ENCODE measurements at regions not wholly inside any gene's neighbourhood (a gene's known extent, or its start where the extent isn't known, plus 50 kb on each side); places are given as distances from the start of the nearest gene placed in this dataset.

DNA sequence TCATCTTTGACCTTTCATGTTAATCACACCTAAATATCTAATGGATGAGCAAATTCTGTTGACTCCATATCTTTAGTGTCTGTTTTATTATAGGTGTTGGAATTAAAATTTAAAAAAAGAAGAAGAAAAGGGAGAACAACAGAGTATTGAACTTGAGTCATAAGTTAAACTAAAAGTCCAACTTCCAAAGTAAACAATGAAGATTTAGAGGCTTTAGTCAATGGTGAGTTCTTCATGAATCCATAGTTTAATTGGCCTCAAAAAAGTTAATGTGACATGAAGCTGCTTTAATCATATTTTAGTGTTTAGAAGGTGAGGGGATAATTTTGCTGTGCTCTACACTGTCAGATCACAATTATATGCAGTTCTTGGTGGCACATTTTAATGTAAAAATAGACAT lies 288.2 kb upstream of the RORA start:
- no peak for DNase-seq
- no peaks in the 10 kb centered on the region for H3K36me3 Mint-ChIP-seq (ENCODE audit: insufficient read depth, unreplicated experiment)
- H3K4me3 Mint-ChIP-seq (ENCODE audit: low read depth, unreplicated experiment): no peak overlapping the region
- intact Hi-C loops (cut with micrococcal nuclease; ENCODE audit: unreplicated experiment): no loop called here
- H3K4me1 Mint-ChIP-seq (ENCODE audit: low read depth, unreplicated experiment): no peaks in the 10 kb centered on the region
- TF ChIP-seq, protein P1, sequence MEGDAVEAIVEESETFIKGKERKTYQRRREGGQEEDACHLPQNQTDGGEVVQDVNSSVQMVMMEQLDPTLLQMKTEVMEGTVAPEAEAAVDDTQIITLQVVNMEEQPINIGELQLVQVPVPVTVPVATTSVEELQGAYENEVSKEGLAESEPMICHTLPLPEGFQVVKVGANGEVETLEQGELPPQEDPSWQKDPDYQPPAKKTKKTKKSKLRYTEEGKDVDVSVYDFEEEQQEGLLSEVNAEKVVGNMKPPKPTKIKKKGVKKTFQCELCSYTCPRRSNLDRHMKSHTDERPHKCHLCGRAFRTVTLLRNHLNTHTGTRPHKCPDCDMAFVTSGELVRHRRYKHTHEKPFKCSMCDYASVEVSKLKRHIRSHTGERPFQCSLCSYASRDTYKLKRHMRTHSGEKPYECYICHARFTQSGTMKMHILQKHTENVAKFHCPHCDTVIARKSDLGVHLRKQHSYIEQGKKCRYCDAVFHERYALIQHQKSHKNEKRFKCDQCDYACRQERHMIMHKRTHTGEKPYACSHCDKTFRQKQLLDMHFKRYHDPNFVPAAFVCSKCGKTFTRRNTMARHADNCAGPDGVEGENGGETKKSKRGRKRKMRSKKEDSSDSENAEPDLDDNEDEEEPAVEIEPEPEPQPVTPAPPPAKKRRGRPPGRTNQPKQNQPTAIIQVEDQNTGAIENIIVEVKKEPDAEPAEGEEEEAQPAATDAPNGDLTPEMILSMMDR (IDR thresholded peaks at IDR 0.05; ENCODE audit: unreplicated experiment): no peak
- no peaks in the 10 kb centered on the region for H3K9me3 Mint-ChIP-seq (ENCODE audit: low read depth, unreplicated experiment)
- peaks cover 68% of the 10 kb centered on the region for H3K27me3 Mint-ChIP-seq (ENCODE audit: unreplicated experiment)
- H3K27ac Mint-ChIP-seq (ENCODE audit: unreplicated experiment): no peak overlapping the region
- no TSS peak for BruUV-seq (replicated peaks)
- CTCF ChIA-PET: interaction anchor here (1.5 kb wide), 1 partner anchor 76 kb away, joined by 3 read pairs; no protein-coding TSS in a partner anchor

DNA sequence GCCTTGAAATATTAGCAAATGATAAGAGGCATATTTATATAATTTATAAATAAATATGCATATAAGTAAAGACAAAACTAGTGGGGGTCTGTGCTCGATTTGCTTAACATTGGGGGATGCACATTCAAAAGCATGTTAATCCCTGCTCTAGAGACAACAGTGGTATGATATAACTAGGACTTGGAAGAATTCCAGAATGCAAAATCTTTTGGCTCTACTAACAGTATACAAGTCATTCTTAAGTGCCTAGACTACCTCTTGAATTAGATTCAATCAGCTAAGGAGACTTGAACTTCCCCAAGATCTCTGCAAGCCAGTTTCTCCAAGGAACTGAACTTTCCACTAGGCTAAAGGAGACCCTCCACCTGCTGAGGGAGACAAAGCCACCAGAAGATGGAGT lies 282.7 kb upstream of the RORA start:
- peaks cover 82% of the 10 kb centered on the region for H3K27me3 Mint-ChIP-seq (ENCODE audit: unreplicated experiment)
- no peaks in the 10 kb centered on the region for H3K9me3 Mint-ChIP-seq (ENCODE audit: low read depth, unreplicated experiment)
- H3K36me3 Mint-ChIP-seq (ENCODE audit: insufficient read depth, unreplicated experiment): no peaks in the 10 kb centered on the region
- intact Hi-C loops (cut with micrococcal nuclease; ENCODE audit: unreplicated experiment): no loop called here
- TF ChIP-seq, protein P1 (IDR thresholded peaks at IDR 0.05; ENCODE audit: unreplicated experiment): no peak
- no peak overlapping the region for H3K4me3 Mint-ChIP-seq (ENCODE audit: low read depth, unreplicated experiment)
- no peaks in the 10 kb centered on the region for H3K4me1 Mint-ChIP-seq (ENCODE audit: low read depth, unreplicated experiment)
- BruUV-seq (replicated peaks): no TSS peak
- CTCF ChIA-PET: no interaction called here
- no peak for DNase-seq
- no peak overlapping the region for H3K27ac Mint-ChIP-seq (ENCODE audit: unreplicated experiment)

DNA sequence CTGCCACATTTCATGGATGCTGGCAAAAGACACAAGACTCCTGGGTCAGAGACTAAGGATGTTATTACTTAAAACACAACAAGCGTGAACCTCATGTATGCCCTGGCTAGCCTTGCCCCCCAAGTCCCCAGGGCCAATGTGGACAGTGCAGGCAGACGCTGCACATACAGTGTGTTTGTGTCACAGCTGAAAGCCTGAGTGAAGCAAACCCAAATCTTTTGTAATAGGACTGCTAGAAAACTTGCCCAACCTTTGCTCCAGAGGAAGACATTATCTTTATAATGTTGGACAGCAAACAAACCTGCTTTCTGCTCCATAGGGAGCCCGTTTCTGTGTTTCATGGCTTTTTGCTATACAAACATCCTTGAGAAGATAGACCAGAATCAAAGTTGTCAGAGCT lies 282.0 kb upstream of the RORA start:
- BruUV-seq (replicated peaks): no TSS peak
- H3K9me3 Mint-ChIP-seq (ENCODE audit: low read depth, unreplicated experiment): no peaks in the 10 kb centered on the region
- TF ChIP-seq, protein P1 (IDR thresholded peaks at IDR 0.05; ENCODE audit: unreplicated experiment): no peak
- H3K36me3 Mint-ChIP-seq (ENCODE audit: insufficient read depth, unreplicated experiment): no peaks in the 10 kb centered on the region
- no peak overlapping the region for H3K27ac Mint-ChIP-seq (ENCODE audit: unreplicated experiment)
- H3K27me3 Mint-ChIP-seq (ENCODE audit: unreplicated experiment): peaks cover 85% of the 10 kb centered on the region
- intact Hi-C loops (cut with micrococcal nuclease; ENCODE audit: unreplicated experiment): no loop called here
- no peaks in the 10 kb centered on the region for H3K4me1 Mint-ChIP-seq (ENCODE audit: low read depth, unreplicated experiment)
- CTCF ChIA-PET: no interaction called here
- DNase-seq: no peak
- no peak overlapping the region for H3K4me3 Mint-ChIP-seq (ENCODE audit: low read depth, unreplicated experiment)

DNA sequence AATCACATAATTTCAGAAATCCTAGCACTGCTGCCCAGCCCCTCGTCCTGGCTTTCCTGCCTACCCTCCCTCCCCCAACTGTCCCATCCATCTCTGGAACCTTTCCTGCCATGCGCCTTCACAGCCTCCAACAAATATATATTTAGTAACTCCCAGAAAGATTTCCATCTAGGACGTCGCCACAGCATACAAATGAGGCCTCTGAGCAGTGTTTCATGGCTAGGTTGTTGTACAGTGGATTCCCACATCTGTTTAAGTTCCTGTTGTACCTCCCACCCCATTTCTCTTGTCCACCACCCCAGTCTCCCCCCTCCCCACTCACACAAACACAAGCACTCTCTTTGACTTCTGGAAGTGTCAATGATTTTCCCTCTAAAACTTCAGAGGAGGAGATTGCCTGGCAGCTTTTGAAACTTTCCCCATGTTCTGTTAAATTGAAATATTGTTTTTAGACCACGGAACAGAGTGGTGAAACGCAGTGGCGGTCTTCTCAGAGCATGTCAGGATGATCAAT lies 280.3 kb upstream of the RORA start:
- Mint-ChIP-seq H3K27me3 (ENCODE audit: unreplicated experiment) (peaks cover 82% of the 10 kb centered on the region), H3K27ac (ENCODE audit: unreplicated experiment) (no peak overlapping the region), H3K9me3 (ENCODE audit: low read depth, unreplicated experiment) (no peaks in the 10 kb centered on the region), H3K4me3 (ENCODE audit: low read depth, unreplicated experiment) (no peak overlapping the region), H3K4me1 (ENCODE audit: low read depth, unreplicated experiment) (no peaks in the 10 kb centered on the region), H3K36me3 (ENCODE audit: insufficient read depth, unreplicated experiment) (no peaks in the 10 kb centered on the region)
- CTCF ChIA-PET: no interaction called here
- TF ChIP-seq, protein P1 (IDR thresholded peaks at IDR 0.05; ENCODE audit: unreplicated experiment): no peak
- DNase-seq: no peak
- intact Hi-C loops (cut with micrococcal nuclease; ENCODE audit: unreplicated experiment): no loop called here
- BruUV-seq (replicated peaks): no TSS peak

Measured in Calu3 (cell line).